Neural cell (in vitro differentiated cells): ENCODE measurements at regions not wholly inside any gene's neighbourhood (a gene's known extent, or its start where the extent isn't known, plus 50 kb on each side); places are given as distances from the start of the nearest gene placed in this dataset.

Experiments
- H2AFZ ChIP-seq: fragments of 200-600, 300-800 bp; sonication (generic), shearing (Covaris generic); 2 replicates; pipeline ENCODE4 v1.6.0; 2014; ENCODE audit warnings: low read depth, mild to moderate bottlenecking, antibody characterized with exemption, low read length, moderate library complexity
- H3F3A ChIP-seq: fragments of 200-600 bp; shearing (Covaris generic); 2 replicates; pipeline ENCODE4 v1.6.1; 2016; ENCODE audit warnings: mild to moderate bottlenecking, moderate library complexity, mixed read lengths, antibody characterized with exemption, low read length; ENCODE audit not compliant: insufficient read depth, poor library complexity, severe bottlenecking
- H3K27ac ChIP-seq: fragments of 200-600, 300-800 bp; sonication (generic), shearing (Covaris generic); 2 replicates; pipeline ENCODE4 v1.5.1; 2014; ENCODE audit warnings: mild to moderate bottlenecking, low read length, moderate library complexity
- H3K27me3 ChIP-seq: fragments of 300-800, 200-600 bp; sonication (generic), shearing (Covaris generic); 2 replicates; pipeline ENCODE4 v1.6.0; 2014; ENCODE audit warnings: mild to moderate bottlenecking, low read depth, low read length, moderate library complexity; ENCODE audit not compliant: insufficient read depth
- H3K36me3 ChIP-seq: fragments of 300-800, 200-600 bp; sonication (generic), shearing (Covaris generic); 2 replicates; pipeline ENCODE4 v1.5.1; 2014; ENCODE audit warnings: mild to moderate bottlenecking, antibody characterized with exemption, low read length, moderate library complexity; ENCODE audit not compliant: insufficient read depth
- H3K4me2 ChIP-seq: fragments of 300-800, 200-600 bp; sonication (generic), shearing (Covaris generic); 2 replicates; pipeline ENCODE4 v1.6.0; 2014; ENCODE audit warnings: mild to moderate bottlenecking, low read length
- H3K4me3 ChIP-seq: fragments of 300-800, 200-600 bp; sonication (generic), shearing (Covaris generic); 2 replicates; pipeline ENCODE4 v1.5.1; 2014; ENCODE audit warnings: mild to moderate bottlenecking, low read length, moderate library complexity
- H3K79me2 ChIP-seq: fragments of 200-600 bp; shearing (Covaris generic); replicated peaks from 2 replicates; pipeline ENCODE4 v1.6.0; 2014; ENCODE audit warnings: mild to moderate bottlenecking, low read length, moderate library complexity; ENCODE audit not compliant: insufficient read depth
- H3K9ac ChIP-seq: fragments of 300-800, 200-600 bp; sonication (generic), shearing (Covaris generic); 2 replicates; pipeline ENCODE4 v1.6.1; 2016; ENCODE audit warnings: mild to moderate bottlenecking, low read length, mixed read lengths
- H3K9me2 ChIP-seq: fragments of 200-600 bp; shearing (Covaris generic); 2 replicates; pipeline ENCODE4 v1.6.1; 2016; ENCODE audit warnings: mild to moderate bottlenecking, low read length, mixed read lengths; ENCODE audit not compliant: insufficient read depth
- H3K9me3 ChIP-seq: fragments of 200-600, 300-800 bp; sonication (generic), shearing (Covaris generic); 2 replicates; pipeline ENCODE4 v1.6.1; 2016; ENCODE audit warnings: mild to moderate bottlenecking, mixed run types, low read length, moderate library complexity, mixed read lengths
- H4K20me1 ChIP-seq: fragments of 200-600 bp; shearing (Covaris generic); 2 replicates; pipeline ENCODE4 v1.6.1; 2016; ENCODE audit warnings: mild to moderate bottlenecking, mixed run types; ENCODE audit not compliant: insufficient read depth
- CTCF ChIP-seq: fragments of 450-650 bp; IDR thresholded peaks from 2 replicates; pipeline ENCODE4 v1.5.1; 2014; ENCODE audit warnings: antibody characterized with exemption, mild to moderate bottlenecking, moderate library complexity; ENCODE audit not compliant: poor library complexity, severe bottlenecking
- EP300 ChIP-seq: fragments of 450-650 bp; conservative IDR thresholded peaks from 2 replicates; pipeline ENCODE4 v1.6.1; 2014; ENCODE audit warnings: antibody characterized with exemption, mild to moderate bottlenecking, moderate library complexity; ENCODE audit not compliant: poor library complexity, severe bottlenecking
- EZH2 ChIP-seq: fragments of 200-600, 300-800 bp; shearing (Covaris generic), sonication (generic); IDR thresholded peaks from 2 replicates; pipeline ENCODE4 v1.6.1; 2014; ENCODE audit warnings: antibody characterized with exemption, low read length, borderline replicate concordance, mild to moderate bottlenecking; ENCODE audit not compliant: insufficient read depth, poor library complexity, severe bottlenecking
- MXI1 ChIP-seq: fragments of 450-650 bp; conservative IDR thresholded peaks from 2 replicates; pipeline ENCODE4 v1.6.1; 2014; ENCODE audit warnings: antibody characterized with exemption, mild to moderate bottlenecking; ENCODE audit not compliant: poor library complexity, severe bottlenecking
- POLR2AphosphoS5 ChIP-seq: IDR thresholded peaks from 2 replicates; pipeline ENCODE4 v1.6.1; 2012
- RAD21 ChIP-seq: fragments of 450-650 bp; conservative IDR thresholded peaks from 2 replicates; pipeline ENCODE4 v1.6.1; 2014; ENCODE audit warnings: antibody characterized with exemption, mild to moderate bottlenecking, moderate library complexity
- SMC3 ChIP-seq: fragments of 450-650 bp; conservative IDR thresholded peaks from 2 replicates; pipeline ENCODE4 v1.6.1; 2014; ENCODE audit warnings: antibody characterized with exemption, mild to moderate bottlenecking, moderate library complexity; ENCODE audit not compliant: poor library complexity
- TAF1 ChIP-seq: IDR thresholded peaks from 2 replicates; pipeline ENCODE4 v1.6.1; 2012; ENCODE audit warnings: low read depth
- TF ChIP-seq, protein P1 (sequence below): IDR thresholded peaks from 2 replicates; pipeline ENCODE4 v1.6.1; 2012; ENCODE audit warnings: borderline replicate concordance

DNA sequence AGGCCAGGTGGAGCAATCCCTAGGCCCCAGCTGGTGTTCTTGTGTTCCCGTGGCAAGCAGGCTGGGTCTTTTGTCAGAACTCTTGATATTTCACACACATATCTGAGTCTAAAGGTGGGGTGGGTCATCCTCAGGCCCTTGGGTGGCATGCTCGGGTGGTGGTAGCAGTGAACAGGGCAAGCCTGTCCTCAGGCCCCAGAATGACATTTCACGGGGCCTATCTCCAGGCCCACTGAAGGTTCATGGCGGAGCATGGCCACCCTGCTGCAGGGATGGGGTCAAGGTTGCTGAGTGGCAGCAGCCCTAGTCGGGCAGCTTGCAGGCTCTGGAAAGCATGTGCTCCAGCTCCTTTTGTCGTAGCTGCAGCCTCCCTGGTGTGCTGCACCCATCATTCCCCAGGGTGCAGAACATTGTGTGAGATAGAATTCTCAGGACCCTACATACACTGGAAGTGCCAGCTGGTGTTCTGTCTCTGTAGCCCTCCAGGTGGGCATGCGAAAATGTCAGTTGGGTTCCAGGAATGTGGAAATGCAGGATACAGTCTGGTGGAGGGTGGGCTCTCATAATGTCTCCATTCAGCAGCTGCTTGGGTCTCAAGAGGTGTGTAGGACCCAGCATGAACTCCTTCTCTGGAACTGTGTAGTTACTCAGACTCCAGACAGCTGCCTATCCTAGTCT is 1571.8 kb downstream of the STIM2 start:
- H3K9me3 ChIP-seq = no peaks in the 10 kb centered on the region
- H2AFZ ChIP-seq = no peak overlapping the region
- TF ChIP-seq TAF1 (no peak), EP300 (no peak), CTCF (no peak), EZH2 (no peak), SMC3 (no peak), MXI1 (no peak), POLR2AphosphoS5 (no peak), RAD21 (no peak)
- TF ChIP-seq, protein P1, sequence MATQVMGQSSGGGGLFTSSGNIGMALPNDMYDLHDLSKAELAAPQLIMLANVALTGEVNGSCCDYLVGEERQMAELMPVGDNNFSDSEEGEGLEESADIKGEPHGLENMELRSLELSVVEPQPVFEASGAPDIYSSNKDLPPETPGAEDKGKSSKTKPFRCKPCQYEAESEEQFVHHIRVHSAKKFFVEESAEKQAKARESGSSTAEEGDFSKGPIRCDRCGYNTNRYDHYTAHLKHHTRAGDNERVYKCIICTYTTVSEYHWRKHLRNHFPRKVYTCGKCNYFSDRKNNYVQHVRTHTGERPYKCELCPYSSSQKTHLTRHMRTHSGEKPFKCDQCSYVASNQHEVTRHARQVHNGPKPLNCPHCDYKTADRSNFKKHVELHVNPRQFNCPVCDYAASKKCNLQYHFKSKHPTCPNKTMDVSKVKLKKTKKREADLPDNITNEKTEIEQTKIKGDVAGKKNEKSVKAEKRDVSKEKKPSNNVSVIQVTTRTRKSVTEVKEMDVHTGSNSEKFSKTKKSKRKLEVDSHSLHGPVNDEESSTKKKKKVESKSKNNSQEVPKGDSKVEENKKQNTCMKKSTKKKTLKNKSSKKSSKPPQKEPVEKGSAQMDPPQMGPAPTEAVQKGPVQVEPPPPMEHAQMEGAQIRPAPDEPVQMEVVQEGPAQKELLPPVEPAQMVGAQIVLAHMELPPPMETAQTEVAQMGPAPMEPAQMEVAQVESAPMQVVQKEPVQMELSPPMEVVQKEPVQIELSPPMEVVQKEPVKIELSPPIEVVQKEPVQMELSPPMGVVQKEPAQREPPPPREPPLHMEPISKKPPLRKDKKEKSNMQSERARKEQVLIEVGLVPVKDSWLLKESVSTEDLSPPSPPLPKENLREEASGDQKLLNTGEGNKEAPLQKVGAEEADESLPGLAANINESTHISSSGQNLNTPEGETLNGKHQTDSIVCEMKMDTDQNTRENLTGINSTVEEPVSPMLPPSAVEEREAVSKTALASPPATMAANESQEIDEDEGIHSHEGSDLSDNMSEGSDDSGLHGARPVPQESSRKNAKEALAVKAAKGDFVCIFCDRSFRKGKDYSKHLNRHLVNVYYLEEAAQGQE = no peak
- no peaks in the 10 kb centered on the region for H4K20me1 ChIP-seq
- H3K4me2 ChIP-seq = no peak overlapping the region
- no peak overlapping the region for H3K4me3 ChIP-seq
- no peaks in the 10 kb centered on the region for H3K36me3 ChIP-seq
- no peaks in the 10 kb centered on the region for H3K27me3 ChIP-seq
- no peak overlapping the region for H3K27ac ChIP-seq
- H3K9ac ChIP-seq = no peak overlapping the region
- H3F3A ChIP-seq = no peaks in the 10 kb centered on the region
- H3K9me2 ChIP-seq = no peaks in the 10 kb centered on the region
- H3K79me2 ChIP-seq = no peaks in the 10 kb centered on the region

DNA sequence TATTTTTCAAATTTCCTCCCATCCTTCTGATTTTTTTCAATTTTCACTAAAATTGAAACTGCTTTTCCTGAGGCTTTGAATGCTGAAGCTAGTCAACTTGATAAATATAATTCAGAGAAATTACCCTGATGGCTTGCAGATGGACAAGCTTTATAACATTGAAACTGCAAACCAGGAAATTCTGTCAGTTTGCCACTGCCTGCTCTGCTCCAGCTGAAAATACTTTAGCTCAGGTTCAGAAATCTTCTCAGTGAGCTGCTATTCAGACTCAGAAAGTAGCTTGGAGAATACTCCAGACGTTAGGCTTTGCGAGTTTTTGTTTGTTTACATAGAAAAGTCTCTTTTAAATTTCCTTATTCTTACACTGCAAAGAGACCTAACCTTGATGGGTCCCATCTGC is 1574.7 kb downstream of the STIM2 start:
- no peak for TF ChIP-seq TAF1
- TF ChIP-seq POLR2AphosphoS5 = no peak
- TF ChIP-seq CTCF = no peak
- no peak for TF ChIP-seq MXI1
- TF ChIP-seq SMC3 = no peak
- TF ChIP-seq, protein P1 = no peak
- H3K79me2 ChIP-seq = no peaks in the 10 kb centered on the region
- no peak overlapping the region for H3K9ac ChIP-seq
- H4K20me1 ChIP-seq = no peaks in the 10 kb centered on the region
- H3K36me3 ChIP-seq = no peaks in the 10 kb centered on the region
- no peaks in the 10 kb centered on the region for H3F3A ChIP-seq
- H3K9me2 ChIP-seq = no peaks in the 10 kb centered on the region
- no peaks in the 10 kb centered on the region for H3K27me3 ChIP-seq
- H3K4me3 ChIP-seq = no peak overlapping the region
- no peak overlapping the region for H3K27ac ChIP-seq
- H2AFZ ChIP-seq = no peak overlapping the region
- H3K9me3 ChIP-seq = no peaks in the 10 kb centered on the region
- H3K4me2 ChIP-seq = no peak overlapping the region
